ENCODE measurements at regions not wholly inside any gene's neighbourhood (a gene's known extent, or its start where the extent isn't known, plus 50 kb on each side); places are given as distances from the start of the nearest gene placed in this dataset.

GRCh38 chr5:5650242-5650641 lies 227.8 kb downstream of the ICE1 start:
- Histone ChIP-seq H3K36me3 (no peaks in the 10 kb centered on the region), H3K27me3 (no peaks in the 10 kb centered on the region), H3K27ac (peak overlapping the region in 1 of 4 donors; percentile 20), H3K4me3 (no peak overlapping the region), H3K4me1 (peaks cover 0 to 10% (median 5%) of the 10 kb centered on the region in 4 donors), H3K9me3 (no peaks in the 10 kb centered on the region)
- no peak for TF ChIP-seq POLR2A (IDR thresholded peaks at IDR 0.05)
- TF ChIP-seq CTCF (IDR thresholded peaks at IDR 0.05), result no peak
- TF ChIP-seq POLR2AphosphoS5 (IDR thresholded peaks at IDR 0.05), result no peak
- TF ChIP-seq EP300 (IDR thresholded peaks at IDR 0.05), result no peak
- intact Hi-C loops (cut with DNase I), result no loop called here
- DNase-seq, result no peak
- WGBS, 2 donors, result 54 to 63% methylated on average over 5 of the region's 5 CpGs

- Histone ChIP-seq H3K4me1 (peaks cover 0 to 16% (median 7%) of the 10 kb centered on the region in 4 donors), H3K27me3 (no peaks in the 10 kb centered on the region), H3K4me3 (no peak overlapping the region), H3K9me3 (no peaks in the 10 kb centered on the region), H3K27ac (peak overlapping the region in 1 of 4 donors; percentile 20), H3K36me3 (no peaks in the 10 kb centered on the region)
- WGBS, 2 donors, result 71 to 76% methylated on average over 5 of the region's 5 CpGs
- intact Hi-C loops (cut with DNase I), result loop anchor here (10.0 kb wide), 1 partner anchor 155 kb away; no protein-coding TSS in a partner anchor
- TF ChIP-seq EP300 (IDR thresholded peaks at IDR 0.05), result no peak
- no peak for TF ChIP-seq CTCF (IDR thresholded peaks at IDR 0.05)
- no peak for TF ChIP-seq POLR2A (IDR thresholded peaks at IDR 0.05)
- TF ChIP-seq POLR2AphosphoS5 (IDR thresholded peaks at IDR 0.05), result no peak
- no peak for DNase-seq
Measured at GRCh38 chr5:5649641-5650040, 227.2 kb downstream of the ICE1 start.

- no peaks in the 10 kb centered on the region for H3K36me3 ChIP-seq
- intact Hi-C loops (cut with DNase I), result loop anchor here (10.0 kb wide), 1 partner anchor 154 kb away; no protein-coding TSS in a partner anchor
- DNase-seq, result no peak
- WGBS, 2 donors, result 89 to 91% methylated on average over 7 of the region's 7 CpGs
- no peak overlapping the region for H3K27ac ChIP-seq
- H3K27me3 ChIP-seq, result no peaks in the 10 kb centered on the region
- H3K9me3 ChIP-seq, result no peaks in the 10 kb centered on the region
- H3K4me1 ChIP-seq, result peaks cover 0 to 26% (median 16%) of the 10 kb centered on the region in 4 donors
- H3K4me3 ChIP-seq, result no peak overlapping the region
- TF ChIP-seq POLR2A (IDR thresholded peaks at IDR 0.05), result no peak
Measured at GRCh38 chr5:5648694-5649093, 226.2 kb downstream of the ICE1 start.

GRCh38 chr5:5645891-5646290 lies 223.4 kb downstream of the ICE1 start:
- intact Hi-C loops (cut with DNase I), result loop anchor here (10.0 kb wide), 1 partner anchor 151 kb away; no protein-coding TSS in a partner anchor
- no peak overlapping the region for H3K27ac ChIP-seq
- peaks cover 0 to 28% (median 17%) of the 10 kb centered on the region in 4 donors for H3K4me1 ChIP-seq
- no peaks in the 10 kb centered on the region for H3K9me3 ChIP-seq
- DNase-seq, result no peak
- WGBS, 2 donors, result 86% methylated on average over 5 of the region's 5 CpGs
- no peaks in the 10 kb centered on the region for H3K27me3 ChIP-seq
- no peak overlapping the region for H3K4me3 ChIP-seq
- H3K36me3 ChIP-seq, result no peaks in the 10 kb centered on the region
- no peak for TF ChIP-seq POLR2A (IDR thresholded peaks at IDR 0.05)

GRCh38 chr5:5645198-5645597 lies 222.7 kb downstream of the ICE1 start:
- peak overlapping the region in 1 of 4 donors; percentile 49 for H3K27ac ChIP-seq
- WGBS, 2 donors, result 78 to 82% methylated on average over 2 of the region's 2 CpGs
- H3K9me3 ChIP-seq, result no peaks in the 10 kb centered on the region
- H3K36me3 ChIP-seq, result no peaks in the 10 kb centered on the region
- peaks cover 0 to 25% (median 15%) of the 10 kb centered on the region in 4 donors for H3K4me1 ChIP-seq
- intact Hi-C loops (cut with DNase I), result loop anchor here (10.0 kb wide), 1 partner anchor 150 kb away; no protein-coding TSS in a partner anchor
- DNase-seq, result no peak
- H3K4me3 ChIP-seq, result no peak overlapping the region
- no peak for TF ChIP-seq CTCF (IDR thresholded peaks at IDR 0.05)
- TF ChIP-seq POLR2A (IDR thresholded peaks at IDR 0.05), result no peak
- TF ChIP-seq POLR2AphosphoS5 (IDR thresholded peaks at IDR 0.05), result no peak
- TF ChIP-seq EP300 (IDR thresholded peaks at IDR 0.05), result no peak
- H3K27me3 ChIP-seq, result no peaks in the 10 kb centered on the region

GRCh38 chr5:5644249-5644648 lies 221.8 kb downstream of the ICE1 start:
- WGBS, 2 donors, result 70 to 75% methylated on average over 6 of the region's 6 CpGs
- H3K27me3 ChIP-seq, result no peaks in the 10 kb centered on the region
- H3K4me1 ChIP-seq, result peaks cover 0 to 21% (median 12%) of the 10 kb centered on the region in 4 donors
- H3K4me3 ChIP-seq, result no peak overlapping the region
- H3K36me3 ChIP-seq, result no peaks in the 10 kb centered on the region
- intact Hi-C loops (cut with DNase I), result loop anchor here (10.0 kb wide), 1 partner anchor 149 kb away; no protein-coding TSS in a partner anchor
- H3K9me3 ChIP-seq, result no peaks in the 10 kb centered on the region
- DNase-seq, result no peak
- no peak for TF ChIP-seq CTCF (IDR thresholded peaks at IDR 0.05)
- no peak for TF ChIP-seq POLR2A (IDR thresholded peaks at IDR 0.05)
- no peak for TF ChIP-seq POLR2AphosphoS5 (IDR thresholded peaks at IDR 0.05)
- no peak for TF ChIP-seq EP300 (IDR thresholded peaks at IDR 0.05)
- H3K27ac ChIP-seq, result peak overlapping the region in 2 of 4 donors; percentile 22 to 49

Data from sigmoid colon (tissue), 6 donors.